Stimulated activated CD4-positive, alpha-beta T cell treated with anti-CD3 and anti-CD28 coated beads, Interleukin-4, amount 100 ng/mL, for 48 hours (primary cell): ENCODE measurements at regions not wholly inside any gene's neighbourhood (a gene's known extent, or its start where the extent isn't known, plus 50 kb on each side); places are given as distances from the start of the nearest gene placed in this dataset.
"Not testable (repeated sequence)": the region's sequence is repeated elsewhere in the genome, so short reads cannot be mapped to it uniquely, and the experiment has no call there.

ENCODE experiments used
- DNase-seq, 2 donors: peaks; one replicate each; pipeline ENCODE4 v3.0.0-alpha.2; 2020; ENCODE audit warnings: low read depth in 2 of 2

GRCh38 chr7:113600428-113600827 lies 318.4 kb downstream of the PPP1R3A start:
- not testable (repeated sequence) for DNase-seq

GRCh38 chr7:113593455-113593854 lies 325.4 kb downstream of the PPP1R3A start:
- not testable (repeated sequence) for DNase-seq

GRCh38 chr7:113592924-113593323 lies 325.9 kb downstream of the PPP1R3A start:
- not testable (repeated sequence) for DNase-seq

- DNase-seq, result no peak
These were observed 336.3 kb downstream of the PPP1R3A start for GRCh38 chr7:113582471-113582870.

- DNase-seq, result not testable (repeated sequence)
These were observed 355.6 kb downstream of the PPP1R3A start for GRCh38 chr7:113563257-113563656.

- DNase-seq, result no peak
These were observed 356.0 kb downstream of the PPP1R3A start for GRCh38 chr7:113562801-113563200.

- no peak for DNase-seq
These were observed 356.6 kb downstream of the PPP1R3A start for GRCh38 chr7:113562242-113562641.

GRCh38 chr7:113561446-113561845 lies 357.4 kb downstream of the PPP1R3A start:
- no peak for DNase-seq

- DNase-seq, result no peak
These were observed 367.8 kb downstream of the PPP1R3A start for GRCh38 chr7:113550966-113551365.

GRCh38 chr7:113548561-113548960 lies 370.2 kb downstream of the PPP1R3A start:
- DNase-seq, result no peak

- DNase-seq, result no peak
These were observed 370.7 kb downstream of the PPP1R3A start for GRCh38 chr7:113548137-113548536.

- DNase-seq, result no peak
These were observed 397.3 kb downstream of the PPP1R3A start for GRCh38 chr7:113521468-113521867.

- DNase-seq, result no peak
These were observed 399.3 kb downstream of the PPP1R3A start for GRCh38 chr7:113519472-113519871.

GRCh38 chr7:113504691-113505090 lies 386.3 kb upstream of the SMIM30 start:
- no peak for DNase-seq

GRCh38 chr7:113504142-113504541 lies 385.8 kb upstream of the SMIM30 start:
- DNase-seq, result no peak

GRCh38 chr7:113496586-113496985 lies 378.2 kb upstream of the SMIM30 start:
- not testable (repeated sequence) for DNase-seq

- not testable (repeated sequence) for DNase-seq
These were observed 376.6 kb upstream of the SMIM30 start for GRCh38 chr7:113494797-113495566.

GRCh38 chr7:113491305-113491704 lies 373.0 kb upstream of the SMIM30 start:
- DNase-seq, result no peak

- no peak for DNase-seq
These were observed 369.8 kb upstream of the SMIM30 start for GRCh38 chr7:113487925-113488731.

- DNase-seq, result no peak
These were observed 368.2 kb upstream of the SMIM30 start for GRCh38 chr7:113486548-113486947.

- DNase-seq, result no peak
These were observed 365.3 kb upstream of the SMIM30 start for GRCh38 chr7:113483657-113484056.

GRCh38 chr7:113480537-113480936 lies 362.2 kb upstream of the SMIM30 start:
- DNase-seq, result no peak
